Islet of Langerhans (tissue), 1 donor: ENCODE measurements at regions not wholly inside any gene's neighbourhood (a gene's known extent, or its start where the extent isn't known, plus 50 kb on each side); places are given as distances from the start of the nearest gene placed in this dataset.
"Not testable (repeated sequence)": the region's sequence is repeated elsewhere in the genome, so short reads cannot be mapped to it uniquely, and the experiment has no call there.

Experiments
- FAIRE-seq: peaks from one replicate; lab custom pipeline; 2011; peaks lifted over from hg19 to GRCh38; lab: Jason Lieb, UNC

DNA sequence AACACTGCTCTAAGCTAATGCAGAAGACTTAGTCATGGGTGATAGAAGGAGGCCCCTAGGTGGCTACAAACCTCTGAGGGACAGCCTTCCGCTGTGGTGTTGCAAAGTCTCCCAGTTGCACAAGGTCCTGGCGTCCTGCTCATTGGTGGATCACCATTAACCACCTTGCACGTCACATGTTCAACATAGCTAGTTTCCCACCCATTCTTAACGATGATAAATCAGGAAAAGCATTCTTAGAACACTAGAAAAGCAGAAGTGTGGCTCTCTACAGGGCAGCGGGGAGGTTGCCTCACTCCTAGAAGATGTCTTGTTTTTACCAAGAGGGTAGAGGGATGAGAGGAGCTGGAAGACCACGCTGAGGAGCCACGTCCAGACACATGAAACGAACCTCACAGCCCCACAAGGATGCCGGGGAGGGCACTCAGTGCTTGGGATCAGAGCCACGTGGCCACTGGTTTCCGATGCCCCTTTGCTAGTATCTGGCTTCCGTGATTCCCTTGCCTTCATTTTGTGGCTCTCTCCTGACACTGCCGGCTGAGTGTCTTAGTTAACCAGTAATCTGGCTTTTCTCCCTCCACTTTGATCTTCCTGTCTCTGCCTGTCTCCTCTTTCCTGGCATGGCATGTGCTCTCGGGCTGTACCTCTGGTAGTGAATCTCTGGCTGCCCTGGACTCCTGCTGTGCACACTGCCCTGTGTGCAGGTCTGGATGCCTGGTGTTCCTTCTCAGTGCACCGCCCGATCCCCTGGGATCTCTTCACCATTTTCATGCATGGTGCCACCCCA lies 91.4 kb upstream of the NEDD9 start:
- no peak for FAIRE-seq

DNA sequence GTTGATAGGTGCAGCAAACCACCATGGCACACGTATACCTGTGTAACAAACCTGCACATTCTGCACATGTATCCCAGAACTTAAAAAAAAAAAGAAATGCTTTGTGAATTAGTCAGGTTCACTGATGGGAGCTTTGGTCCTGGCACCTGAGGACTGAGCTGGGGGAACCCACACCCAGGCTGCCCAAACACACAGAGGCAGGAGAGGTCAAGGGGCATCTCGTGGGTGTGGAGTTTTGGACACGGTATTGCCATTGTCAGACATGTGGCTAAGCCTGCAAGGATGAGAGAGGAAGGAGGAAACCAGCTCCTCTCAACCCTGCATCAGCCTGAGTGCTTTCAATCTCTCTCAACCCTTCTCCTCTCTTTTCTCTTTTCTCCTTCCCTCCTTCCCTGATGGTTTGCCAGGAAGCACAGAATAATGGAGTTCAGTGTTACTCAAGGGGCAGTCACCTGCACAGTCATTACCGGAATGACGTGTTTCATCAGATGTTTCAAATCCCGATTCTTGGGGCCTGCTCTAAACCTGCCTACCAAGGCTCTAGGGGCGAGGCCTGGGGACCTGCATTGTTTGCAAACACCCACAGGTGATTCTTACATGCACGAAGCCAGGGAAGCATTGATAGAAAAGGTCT lies 89.9 kb upstream of the NEDD9 start:
- no peak for FAIRE-seq

DNA sequence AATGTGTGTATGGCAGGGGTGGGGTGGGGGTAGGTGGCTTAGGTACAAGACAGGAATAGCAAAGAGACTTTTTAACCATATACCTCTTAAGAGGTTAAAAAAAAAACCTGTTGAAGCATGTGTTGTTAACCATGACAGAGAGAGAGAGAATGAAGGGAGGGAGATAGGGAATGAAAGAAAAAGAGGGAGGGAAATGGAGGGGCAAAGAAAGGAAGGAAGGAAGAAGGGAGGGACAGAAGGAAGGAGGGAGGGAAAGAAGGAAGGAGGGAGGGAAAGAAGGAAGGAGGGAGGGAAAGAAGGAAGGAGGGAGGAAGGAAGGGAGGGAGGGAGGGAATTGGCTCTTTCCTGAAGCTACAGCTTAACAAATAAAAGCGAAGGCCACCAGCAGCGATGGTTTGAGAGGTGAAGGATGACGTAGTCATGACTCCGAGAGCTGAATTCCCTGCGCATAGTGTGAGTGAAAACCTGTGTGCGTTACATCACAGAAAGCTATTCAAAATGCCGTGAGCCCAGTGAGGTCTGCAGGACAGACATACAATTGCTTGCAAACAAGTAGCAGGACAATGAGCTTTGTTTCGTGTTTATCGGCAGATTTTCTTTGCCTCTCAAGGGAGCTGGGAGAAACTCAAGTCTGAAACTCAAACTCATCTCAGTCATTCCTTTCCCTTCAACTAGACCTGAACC lies 88.6 kb upstream of the NEDD9 start:
- no peak for FAIRE-seq

DNA sequence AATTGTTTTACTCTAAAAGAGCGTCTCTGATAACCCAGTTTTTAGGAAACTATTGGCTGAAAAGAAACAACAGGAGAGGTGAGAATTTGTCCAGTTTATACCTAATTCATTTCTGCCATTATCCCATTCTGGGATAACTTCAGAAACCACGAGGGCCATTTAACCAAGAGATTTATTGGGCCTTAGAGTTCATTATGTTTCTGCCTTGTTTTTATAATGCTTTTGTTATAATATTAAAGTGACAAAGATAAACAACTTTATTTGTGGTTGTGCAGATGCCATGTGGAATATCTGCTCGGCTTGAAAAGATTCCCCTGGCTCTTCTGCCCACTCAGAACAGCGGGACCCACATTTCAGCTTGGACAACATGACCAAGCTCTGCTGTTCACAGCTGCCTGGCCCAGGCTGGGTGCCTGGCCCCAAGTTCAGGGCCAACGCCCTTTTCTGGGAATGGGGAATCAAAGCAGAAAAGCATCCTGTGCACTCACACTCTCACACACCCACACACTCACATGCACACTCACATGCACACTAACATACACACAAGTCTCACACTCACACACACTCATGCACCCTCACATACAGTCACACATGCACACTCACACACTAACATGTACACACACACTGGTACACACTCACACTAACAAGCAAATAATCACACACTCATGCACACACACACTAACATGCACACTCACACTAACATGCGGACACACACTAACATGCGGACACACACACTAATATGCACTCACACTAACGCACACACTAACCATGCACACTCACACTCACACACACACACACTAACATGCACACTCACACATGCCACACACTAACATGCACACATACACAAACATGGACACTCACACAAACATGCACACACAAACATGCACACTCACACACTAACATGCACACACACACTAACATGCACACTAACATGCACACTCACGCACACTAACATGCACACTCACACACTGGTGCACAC lies 86.7 kb upstream of the NEDD9 start:
- no peak for FAIRE-seq

DNA sequence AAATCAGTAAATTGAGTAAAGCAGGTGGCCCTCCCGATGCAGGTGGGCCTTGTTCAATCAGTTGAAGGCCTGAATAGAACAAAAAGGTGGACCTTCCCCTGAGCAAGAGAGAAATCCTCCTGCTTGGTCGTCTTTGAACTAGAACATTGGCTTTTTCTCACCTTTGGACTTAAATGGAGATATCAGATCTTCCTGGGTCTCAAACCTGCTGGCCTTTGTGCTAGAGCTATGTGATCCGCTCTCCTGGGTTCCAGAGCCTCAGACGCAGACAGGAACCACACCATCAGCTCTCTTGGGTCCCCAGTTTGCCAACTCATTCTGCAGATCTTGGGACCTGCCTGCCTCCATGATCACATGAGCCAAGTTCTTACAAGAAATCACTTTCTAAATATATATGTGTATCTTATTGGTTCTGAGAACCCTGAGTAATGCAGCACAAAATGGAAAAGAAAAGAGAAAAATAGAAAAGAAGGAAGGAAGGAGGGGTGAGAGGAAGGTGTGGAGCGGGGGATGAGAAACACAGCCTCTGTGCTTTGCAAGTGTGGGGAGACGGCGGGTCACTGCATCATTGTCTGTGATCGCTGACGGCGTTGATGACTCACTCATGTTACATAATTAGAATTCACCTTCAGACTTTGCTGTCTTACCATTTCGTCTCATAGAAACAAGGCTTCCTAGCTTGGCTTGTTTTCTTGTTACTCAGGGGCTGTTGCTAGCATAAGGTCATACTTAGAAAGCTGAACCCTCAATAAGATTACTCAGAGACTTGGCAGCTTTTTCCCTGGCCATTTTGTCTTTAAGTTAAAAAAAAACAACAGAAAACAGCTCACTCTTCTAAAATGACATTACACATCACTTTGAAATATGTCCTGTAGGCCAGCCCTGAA lies 85.7 kb upstream of the NEDD9 start:
- peak; percentile 36 for FAIRE-seq

DNA sequence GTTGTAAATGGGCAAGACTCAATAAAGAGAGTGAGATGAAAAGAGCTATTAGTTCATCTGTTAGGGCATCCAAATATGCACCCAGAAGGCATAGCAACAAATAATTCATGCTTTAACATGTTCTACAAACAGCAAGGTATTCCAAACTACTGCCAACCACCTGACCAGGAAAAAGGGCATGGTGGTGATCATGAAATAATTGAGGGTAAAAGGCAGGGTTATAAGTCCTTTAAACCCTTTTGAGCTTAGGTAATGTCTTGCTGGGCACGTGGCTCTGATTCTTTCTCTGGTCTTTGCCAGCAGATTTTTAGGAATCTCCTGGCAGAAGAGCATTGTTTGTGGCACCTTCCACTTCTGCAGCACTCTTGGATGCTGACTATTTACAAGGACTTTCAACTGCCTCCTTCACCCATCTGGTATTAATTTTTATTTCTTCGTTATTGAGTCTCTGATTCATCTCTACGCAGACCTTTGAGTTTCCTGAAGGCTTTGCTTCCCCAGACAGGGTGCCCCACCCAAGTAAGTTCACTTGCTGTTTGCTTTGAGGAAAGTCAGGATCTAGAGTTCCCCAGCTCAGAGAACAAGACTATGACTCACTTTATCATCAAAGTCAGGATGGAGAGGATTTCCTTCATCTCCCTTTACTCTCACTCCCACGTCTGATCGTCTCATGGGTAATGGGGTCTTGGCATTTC lies 83.4 kb upstream of the NEDD9 start:
- no peak for FAIRE-seq

DNA sequence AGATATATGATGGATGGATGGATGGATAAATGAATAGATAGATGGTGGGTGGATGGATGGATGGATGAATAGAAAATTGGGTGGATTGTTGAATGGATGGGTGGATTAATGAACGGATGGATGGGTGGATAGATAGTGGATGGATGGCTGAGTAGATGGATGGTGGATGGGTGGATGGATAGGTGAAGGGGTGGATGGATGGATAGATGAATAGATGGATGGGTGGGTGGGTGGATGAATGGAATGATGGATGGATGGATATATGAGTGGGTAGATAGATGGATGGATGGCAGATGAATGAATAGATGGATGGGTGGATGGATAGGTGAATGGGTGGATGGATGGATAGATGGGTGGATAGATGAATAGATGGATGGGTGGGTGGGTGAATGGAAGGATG lies 80.7 kb upstream of the NEDD9 start:
- no peak for FAIRE-seq

DNA sequence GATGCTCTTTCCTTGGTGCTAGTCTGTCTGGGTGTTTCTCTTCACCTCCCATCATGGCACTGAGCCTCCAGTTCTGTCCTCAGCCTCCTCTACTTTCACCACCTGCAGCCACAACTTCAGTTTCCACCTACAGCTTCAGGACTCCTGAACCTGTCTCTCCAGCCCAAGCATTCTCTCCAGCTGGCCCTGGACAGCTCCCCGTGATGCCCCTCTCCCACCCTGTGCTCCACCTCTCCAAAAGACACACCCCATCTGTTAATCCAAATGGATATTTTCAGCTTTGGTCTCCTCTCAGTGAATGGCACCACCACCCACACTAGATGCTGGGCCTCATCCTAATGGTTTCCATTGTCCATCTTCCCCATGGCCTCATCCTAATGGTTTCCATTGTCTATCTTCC lies 79.5 kb upstream of the NEDD9 start:
- no peak for FAIRE-seq

DNA sequence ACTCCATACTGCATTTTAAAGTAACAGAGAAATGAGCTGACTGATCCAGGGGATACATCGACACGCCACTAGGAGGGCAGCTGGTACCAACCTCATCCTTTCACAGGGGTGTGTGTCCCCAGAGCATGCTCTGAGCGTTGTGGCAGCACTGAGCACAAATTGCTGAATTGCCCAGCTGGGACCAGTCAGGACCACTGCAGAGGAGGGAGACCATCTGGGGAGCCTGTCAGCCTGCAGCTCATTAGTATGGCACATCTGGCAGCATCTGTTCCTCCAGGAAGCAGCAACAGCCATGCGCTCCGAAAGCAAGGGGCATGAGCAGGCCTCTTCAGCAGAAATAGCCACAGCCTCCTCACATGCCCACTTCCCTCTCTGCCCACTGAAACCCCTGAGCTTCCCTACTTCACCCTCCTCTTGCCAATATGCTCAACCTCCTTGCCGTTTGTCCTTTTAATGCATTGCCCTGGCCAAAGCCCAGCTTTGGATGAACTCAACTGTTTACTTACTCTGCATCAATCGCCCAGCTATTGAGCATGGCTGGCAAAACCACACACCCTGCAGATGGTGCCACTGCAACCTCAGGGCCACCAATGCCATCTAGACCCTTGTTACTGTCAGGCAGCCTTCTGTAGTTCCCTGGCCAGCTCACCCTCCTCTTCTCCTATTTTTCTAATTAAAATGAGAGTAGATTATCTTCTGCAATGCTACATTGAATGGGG lies 77.6 kb upstream of the NEDD9 start:
- no peak for FAIRE-seq

DNA sequence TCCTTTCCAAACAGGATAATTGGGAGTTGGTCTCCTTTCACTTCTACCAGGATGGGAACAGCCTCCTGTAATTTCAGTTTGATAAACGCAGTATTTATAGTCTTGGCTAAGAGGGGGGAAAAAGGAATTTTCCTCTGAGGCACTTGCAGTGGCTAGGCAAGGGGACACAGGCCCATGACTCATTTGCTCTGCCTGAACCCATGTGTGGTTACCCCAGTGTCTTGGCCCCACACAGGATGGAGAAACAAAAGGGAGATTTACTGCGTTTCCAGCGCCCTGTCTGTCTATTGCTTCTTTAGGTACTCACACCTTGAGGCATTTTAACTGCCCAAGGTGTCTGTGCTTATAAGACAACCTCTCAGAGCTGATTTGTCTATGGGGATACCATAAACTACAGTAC lies 74.8 kb upstream of the NEDD9 start:
- no peak for FAIRE-seq

DNA sequence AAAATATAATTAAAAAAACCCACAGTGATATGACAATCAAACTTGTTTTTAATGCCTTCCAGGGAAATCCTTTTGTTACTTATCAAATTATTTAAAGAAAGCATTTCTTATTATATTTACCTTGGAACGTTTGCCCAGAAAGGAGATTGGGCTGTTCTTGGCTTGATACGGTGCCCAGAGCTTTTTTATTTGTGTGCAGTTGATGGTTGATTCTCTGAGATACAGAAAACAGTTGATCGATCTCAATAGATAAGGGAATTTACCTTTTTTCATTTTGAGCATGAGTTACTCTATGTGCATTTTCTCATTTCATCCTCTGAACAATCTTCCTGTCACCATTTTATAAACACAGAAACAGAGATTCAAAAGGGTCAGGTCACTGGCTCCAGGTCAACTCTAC lies 72.5 kb upstream of the NEDD9 start:
- no peak for FAIRE-seq

DNA sequence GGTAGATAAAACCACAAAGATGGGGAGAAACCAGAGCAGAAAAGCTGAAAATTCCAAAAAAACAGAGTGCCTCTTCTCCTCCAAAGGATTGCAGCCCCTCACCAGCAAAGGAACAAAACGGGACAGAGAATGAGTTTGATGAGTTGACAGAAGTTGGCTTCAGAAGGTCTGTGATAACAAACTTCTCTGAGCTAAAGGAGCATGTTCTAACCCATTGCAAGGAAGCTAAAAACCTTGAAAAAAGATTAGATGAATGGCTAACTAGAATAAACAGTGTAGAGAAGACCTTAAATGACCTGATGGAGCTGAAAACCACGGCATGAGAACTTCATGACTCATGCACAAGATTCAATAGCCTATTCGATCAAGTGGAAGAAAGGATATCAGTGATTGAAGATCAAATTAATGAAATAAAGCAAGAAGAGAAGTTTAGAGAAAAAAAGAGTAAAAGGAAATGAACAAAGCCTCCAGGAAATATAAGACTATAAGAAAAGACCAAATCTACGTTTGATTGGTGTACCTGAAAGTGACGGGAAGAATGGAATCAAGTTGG lies 67.5 kb upstream of the NEDD9 start:
- not testable (repeated sequence) for FAIRE-seq

DNA sequence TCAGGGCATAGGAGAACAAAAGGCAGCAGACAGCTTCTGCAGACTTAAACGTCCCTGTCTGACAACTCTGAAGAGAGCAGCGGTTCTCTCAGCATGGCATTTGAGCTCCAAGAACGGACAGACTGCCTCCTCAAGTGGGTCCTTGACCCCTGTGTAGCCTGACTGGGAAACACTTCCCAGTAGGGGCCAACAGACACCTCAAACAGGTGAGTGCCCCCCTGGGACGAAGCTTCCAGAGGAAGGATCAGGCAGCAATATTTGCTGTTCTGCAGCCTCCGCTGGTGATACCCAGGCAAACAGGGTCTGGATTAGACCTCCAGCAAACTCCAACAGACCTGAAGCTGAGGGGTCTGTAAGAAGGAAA lies 66.9 kb upstream of the NEDD9 start:
- FAIRE-seq = not testable (repeated sequence)

DNA sequence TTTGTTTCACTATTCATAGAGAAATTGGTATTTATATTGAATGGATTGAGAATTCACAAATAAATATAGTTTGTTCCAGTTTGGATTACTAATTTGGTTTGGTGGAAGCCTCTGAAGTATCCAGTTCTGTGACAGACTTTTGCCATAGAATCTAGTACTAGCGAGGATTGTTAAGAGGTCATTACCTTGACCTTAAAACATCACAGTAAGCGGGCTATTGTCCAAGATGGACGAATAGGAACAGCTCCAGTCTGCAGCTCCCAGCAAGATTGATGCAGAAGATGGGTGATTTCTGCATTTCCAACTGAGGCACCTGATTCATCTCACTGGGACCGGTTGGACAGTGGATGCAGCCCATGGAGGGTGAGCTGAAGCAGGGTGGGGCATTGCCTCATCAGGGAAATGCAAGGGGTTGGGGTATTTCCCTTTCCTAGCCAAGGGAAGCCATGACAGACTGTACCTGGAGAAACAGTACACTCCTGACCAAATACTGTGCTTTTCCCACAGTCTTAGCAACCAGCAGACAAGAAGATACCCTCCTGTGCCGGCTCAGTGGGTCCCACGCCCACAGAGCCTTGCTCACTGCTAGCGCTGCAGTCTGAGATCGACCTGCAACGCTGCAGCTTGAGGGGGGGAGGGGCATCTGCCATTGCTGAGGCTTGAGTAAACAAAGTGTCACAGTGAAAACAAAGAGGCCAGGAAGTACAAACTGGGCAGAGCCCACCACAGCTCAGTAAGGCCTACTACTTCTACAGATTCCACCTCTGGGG lies 66.4 kb upstream of the NEDD9 start:
- no peak for FAIRE-seq

DNA sequence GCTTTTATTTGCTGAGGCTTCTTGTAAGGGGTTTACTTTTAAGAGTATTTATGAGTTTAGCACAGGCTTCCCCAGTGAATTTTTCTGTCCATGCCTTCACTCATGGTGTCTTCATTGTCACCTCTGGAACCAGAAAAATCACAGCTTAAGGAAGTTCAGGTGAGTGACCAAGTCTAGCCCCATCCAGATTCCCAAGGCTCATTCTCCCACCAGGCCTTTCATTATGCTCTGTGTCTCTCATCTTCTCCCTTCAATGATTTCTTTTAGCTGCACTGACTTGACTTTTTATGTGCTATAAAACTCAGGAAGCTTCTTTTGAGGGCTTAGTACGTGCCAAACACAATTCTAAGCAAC lies 64.9 kb upstream of the NEDD9 start:
- no peak for FAIRE-seq

DNA sequence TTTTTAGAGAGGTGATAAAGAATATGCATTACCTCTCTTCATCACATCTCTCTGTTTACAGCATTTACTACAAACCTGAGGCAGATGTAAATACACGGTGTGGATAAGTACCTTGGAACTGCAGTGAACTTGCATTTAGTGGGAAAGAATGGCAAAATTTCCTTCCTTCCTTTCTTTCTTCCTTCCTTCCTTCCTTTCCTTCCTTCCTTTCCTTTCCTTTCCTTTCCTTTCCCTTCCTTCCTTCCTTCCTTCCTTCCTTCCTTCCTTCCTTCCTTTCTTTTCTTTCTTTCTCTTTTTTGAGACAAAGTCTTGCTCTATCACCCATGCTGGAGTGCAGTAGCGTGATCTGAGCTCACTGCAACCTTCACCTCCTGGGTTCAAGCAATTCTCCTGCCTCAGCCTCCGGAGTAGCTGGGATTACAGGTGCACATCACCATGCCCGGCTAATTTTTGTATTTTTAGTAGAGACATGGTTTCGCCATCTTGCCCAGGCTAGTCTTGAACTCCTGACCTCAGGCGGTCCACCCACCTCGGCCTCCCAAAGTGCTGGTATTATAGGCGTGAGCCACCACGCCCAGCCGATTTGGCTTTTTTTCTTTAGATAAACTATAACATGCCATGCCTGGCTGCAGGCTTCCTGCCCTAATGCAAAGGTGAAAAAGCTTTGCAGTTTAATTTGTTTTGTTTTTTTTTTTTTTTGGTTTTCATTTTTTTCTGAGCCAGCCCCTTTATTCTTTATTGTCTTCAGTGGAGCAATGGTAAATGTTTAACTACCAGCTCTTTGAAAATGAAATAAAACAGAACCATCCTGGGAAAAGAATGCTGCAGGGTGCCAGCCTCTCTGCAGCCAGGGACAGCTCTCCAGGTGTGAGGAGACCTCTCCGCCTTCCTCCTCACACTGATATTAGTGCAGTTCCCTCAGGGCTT lies 64.2 kb upstream of the NEDD9 start:
- FAIRE-seq = no peak

DNA sequence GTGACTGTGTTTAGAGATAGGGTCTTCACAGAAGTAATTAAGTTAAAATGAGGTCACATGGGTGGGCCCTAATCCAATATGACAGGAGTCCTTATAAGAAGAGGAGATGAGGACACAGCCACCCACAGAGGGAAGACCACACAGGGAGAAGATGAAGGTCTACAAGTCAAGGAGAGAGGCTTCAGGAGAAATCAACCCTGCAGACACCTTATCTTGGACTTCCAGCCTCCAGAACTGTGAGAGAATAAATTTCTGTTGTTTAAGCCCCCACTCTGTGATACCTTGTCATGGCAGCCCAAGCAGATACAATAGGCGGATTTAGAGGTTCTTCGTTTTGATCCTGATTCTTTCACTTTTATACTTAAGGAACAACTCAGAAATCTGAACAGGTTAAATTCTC lies 63.5 kb upstream of the NEDD9 start:
- no peak for FAIRE-seq

DNA sequence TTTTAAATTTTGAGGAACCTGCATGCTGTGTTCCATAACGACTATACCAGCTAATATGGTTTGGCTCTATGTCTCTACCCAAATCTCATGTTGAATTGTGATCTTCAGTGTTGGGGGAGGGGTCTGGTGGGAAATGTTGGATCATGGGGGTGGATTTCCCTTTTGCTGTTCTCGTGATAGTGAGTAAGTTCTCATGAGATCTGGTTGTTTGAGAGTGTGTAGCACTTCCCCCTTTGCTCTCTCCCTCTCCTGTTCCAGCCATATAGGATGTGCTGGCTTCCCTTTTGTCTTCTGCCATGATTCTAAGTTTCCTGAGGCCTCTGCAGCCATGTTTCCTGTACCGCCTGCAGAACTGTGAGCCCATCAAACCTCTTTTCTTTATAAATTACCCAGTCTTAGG lies 61.8 kb upstream of the NEDD9 start:
- FAIRE-seq = no peak
